Smooth muscle cell (in vitro differentiated cells): ENCODE measurements at regions not wholly inside any gene's neighbourhood (a gene's known extent, or its start where the extent isn't known, plus 50 kb on each side); places are given as distances from the start of the nearest gene placed in this dataset.
"Not testable (repeated sequence)": the region's sequence is repeated elsewhere in the genome, so short reads cannot be mapped to it uniquely, and the experiment has no call there.

ENCODE experiments used
- DNase-seq: peaks from one replicate; lab custom pipeline; 2025; ENCODE audit not compliant: unreplicated experiment; lab: John Stamatoyannopoulos, UW
- H2AFZ ChIP-seq: fragments of 200-600 bp; sonication (generic); 2 replicates; pipeline ENCODE4 v1.6.0; 2016; ENCODE audit warnings: antibody characterized with exemption, low read depth, mild to moderate bottlenecking
- H3F3A ChIP-seq: fragments of 200-600 bp; sonication (generic); 2 replicates; pipeline ENCODE4 v1.6.0; 2017; ENCODE audit warnings: antibody characterized with exemption, low read depth
- H3K27ac ChIP-seq: fragments of 200-600 bp; sonication (generic); 2 replicates; pipeline ENCODE4 v1.5.1; 2016; ENCODE audit warnings: low read depth, mild to moderate bottlenecking
- H3K27me3 ChIP-seq: fragments of 200-600 bp; sonication (generic); 2 replicates; pipeline ENCODE4 v1.6.1; 2016; ENCODE audit warnings: low read depth, mild to moderate bottlenecking
- H3K36me3 ChIP-seq: fragments of 200-600 bp; sonication (generic); 2 replicates; pipeline ENCODE4 v1.5.1; 2016; ENCODE audit warnings: low read depth
- H3K4me1 ChIP-seq: fragments of 200-600 bp; sonication (generic); 2 replicates; pipeline ENCODE4 v1.5.1; 2016; ENCODE audit warnings: low read depth
- H3K4me2 ChIP-seq: fragments of 200-600 bp; sonication (generic); 2 replicates; pipeline ENCODE4 v1.6.0; 2016; ENCODE audit warnings: mild to moderate bottlenecking
- H3K4me3 ChIP-seq: fragments of 200-600 bp; sonication (generic); 2 replicates; pipeline ENCODE4 v1.5.1; 2016; ENCODE audit warnings: mild to moderate bottlenecking
- H3K79me2 ChIP-seq: fragments of 200-600 bp; sonication (generic); 2 replicates; pipeline ENCODE4 v1.6.0; 2016; ENCODE audit warnings: low read depth, mild to moderate bottlenecking
- H3K9ac ChIP-seq: fragments of 200-600 bp; sonication (generic); 2 replicates; pipeline ENCODE4 v1.6.0; 2016; ENCODE audit warnings: low read depth
- H3K9me3 ChIP-seq: fragments of 200-600 bp; sonication (generic); replicated peaks from 2 replicates; pipeline ENCODE4 v1.5.1; 2016; ENCODE audit warnings: low read depth
- H4K20me1 ChIP-seq: fragments of 200-600 bp; sonication (generic); 2 replicates; pipeline ENCODE4 v1.6.0; 2016; ENCODE audit warnings: low read depth
- WGBS: methylation state at CpG from one replicate; pipeline ENCODE4 v1.1.7; 2016; ENCODE audit warnings: low lambda C conversion rate; 5-methylcytosine and 5-hydroxymethylcytosine counted together
- TF ChIP-seq, protein P1 (sequence below): fragments of 200-600 bp; sonication (generic); IDR thresholded peaks from 2 replicates; pipeline ENCODE4 v1.5.1; 2017; ENCODE audit warnings: borderline replicate concordance, mild to moderate bottlenecking, antibody characterized with exemption; ENCODE audit not compliant: insufficient read depth, poor library complexity, severe bottlenecking

DNA sequence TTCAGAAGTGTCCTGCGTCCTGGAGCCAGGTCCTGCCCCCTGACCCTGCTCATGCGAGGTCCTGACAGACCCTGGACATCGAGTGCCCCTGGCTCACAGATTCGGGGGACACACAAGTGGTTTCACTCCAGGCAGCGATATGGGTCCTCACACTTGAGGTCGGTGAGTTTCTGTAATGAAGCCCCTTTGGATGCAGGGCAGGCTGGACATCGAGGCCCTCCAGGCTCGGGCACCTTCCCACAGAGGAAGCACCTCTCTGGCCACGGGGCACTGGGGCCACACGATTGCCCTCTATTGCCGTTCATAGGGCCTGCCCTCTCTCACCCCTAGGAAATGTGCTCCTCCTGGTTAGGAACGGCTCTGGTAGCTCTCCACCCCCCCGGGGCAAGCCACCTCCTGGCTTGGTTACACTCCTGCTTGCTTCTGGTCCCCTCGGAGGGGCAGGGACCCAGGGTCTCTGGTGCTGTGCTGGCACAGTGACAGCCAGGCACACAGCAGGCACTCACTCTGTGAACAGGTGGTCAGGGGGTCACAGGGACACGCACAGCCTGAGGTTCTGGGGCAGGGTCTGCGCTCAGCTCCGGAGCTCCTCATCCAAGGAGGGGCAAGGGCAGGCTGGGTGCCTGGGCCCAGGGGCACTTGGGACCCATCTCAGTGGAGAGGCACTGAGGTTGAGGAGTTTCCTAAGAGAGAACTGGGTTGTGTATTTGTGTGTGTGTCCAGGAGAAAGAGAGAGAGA is 907.7 kb downstream of the BRD1 start:
- Histone ChIP-seq H3K36me3 (no peaks in the 10 kb centered on the region), H3K9me3 (no peaks in the 10 kb centered on the region), H3K27me3 (no peaks in the 10 kb centered on the region), H3K4me2 (no peak overlapping the region), H3F3A (no peaks in the 10 kb centered on the region), H3K4me1 (no peaks in the 10 kb centered on the region), H3K9ac (no peak overlapping the region), H3K4me3 (no peak overlapping the region), H2AFZ (no peak overlapping the region), H3K79me2 (no peaks in the 10 kb centered on the region), H3K27ac (no peak overlapping the region), H4K20me1 (no peaks in the 10 kb centered on the region)
- DNase-seq = no peak
- TF ChIP-seq, protein P1, sequence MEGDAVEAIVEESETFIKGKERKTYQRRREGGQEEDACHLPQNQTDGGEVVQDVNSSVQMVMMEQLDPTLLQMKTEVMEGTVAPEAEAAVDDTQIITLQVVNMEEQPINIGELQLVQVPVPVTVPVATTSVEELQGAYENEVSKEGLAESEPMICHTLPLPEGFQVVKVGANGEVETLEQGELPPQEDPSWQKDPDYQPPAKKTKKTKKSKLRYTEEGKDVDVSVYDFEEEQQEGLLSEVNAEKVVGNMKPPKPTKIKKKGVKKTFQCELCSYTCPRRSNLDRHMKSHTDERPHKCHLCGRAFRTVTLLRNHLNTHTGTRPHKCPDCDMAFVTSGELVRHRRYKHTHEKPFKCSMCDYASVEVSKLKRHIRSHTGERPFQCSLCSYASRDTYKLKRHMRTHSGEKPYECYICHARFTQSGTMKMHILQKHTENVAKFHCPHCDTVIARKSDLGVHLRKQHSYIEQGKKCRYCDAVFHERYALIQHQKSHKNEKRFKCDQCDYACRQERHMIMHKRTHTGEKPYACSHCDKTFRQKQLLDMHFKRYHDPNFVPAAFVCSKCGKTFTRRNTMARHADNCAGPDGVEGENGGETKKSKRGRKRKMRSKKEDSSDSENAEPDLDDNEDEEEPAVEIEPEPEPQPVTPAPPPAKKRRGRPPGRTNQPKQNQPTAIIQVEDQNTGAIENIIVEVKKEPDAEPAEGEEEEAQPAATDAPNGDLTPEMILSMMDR = no peak
- 87% methylated on average over 17 of the region's 17 CpGs for WGBS

DNA sequence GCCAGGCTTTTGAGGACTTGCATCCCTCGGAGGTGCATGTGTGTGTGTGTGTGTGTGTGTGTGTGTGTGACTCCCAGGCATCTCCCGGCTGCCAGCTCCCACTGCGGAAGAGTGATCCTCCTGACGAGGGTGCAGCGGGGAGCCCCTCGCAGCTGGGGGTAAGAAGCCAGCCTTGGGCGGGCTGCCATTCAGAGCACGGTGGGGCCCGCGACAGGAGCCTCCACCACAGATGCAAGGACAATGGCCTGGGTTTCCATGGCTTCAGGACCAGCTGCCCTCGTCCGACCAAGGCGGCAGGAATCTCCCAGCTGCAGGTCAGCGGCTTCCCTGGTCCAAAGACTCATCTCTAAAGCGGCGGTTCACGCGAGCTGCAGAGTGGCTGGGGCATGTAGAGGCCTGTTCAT is 908.5 kb downstream of the BRD1 start:
- Histone ChIP-seq H3K4me1 (no peaks in the 10 kb centered on the region), H3K36me3 (no peaks in the 10 kb centered on the region), H3K4me2 (no peak overlapping the region), H3K9ac (no peak overlapping the region), H3K9me3 (no peaks in the 10 kb centered on the region), H2AFZ (no peak overlapping the region), H3K27ac (no peak overlapping the region), H3K4me3 (no peak overlapping the region), H3K27me3 (no peaks in the 10 kb centered on the region), H3K79me2 (no peaks in the 10 kb centered on the region), H4K20me1 (no peaks in the 10 kb centered on the region), H3F3A (no peaks in the 10 kb centered on the region)
- TF ChIP-seq, protein P1 = no peak
- DNase-seq = no peak
- WGBS = 87% methylated on average over 18 of the region's 18 CpGs

DNA sequence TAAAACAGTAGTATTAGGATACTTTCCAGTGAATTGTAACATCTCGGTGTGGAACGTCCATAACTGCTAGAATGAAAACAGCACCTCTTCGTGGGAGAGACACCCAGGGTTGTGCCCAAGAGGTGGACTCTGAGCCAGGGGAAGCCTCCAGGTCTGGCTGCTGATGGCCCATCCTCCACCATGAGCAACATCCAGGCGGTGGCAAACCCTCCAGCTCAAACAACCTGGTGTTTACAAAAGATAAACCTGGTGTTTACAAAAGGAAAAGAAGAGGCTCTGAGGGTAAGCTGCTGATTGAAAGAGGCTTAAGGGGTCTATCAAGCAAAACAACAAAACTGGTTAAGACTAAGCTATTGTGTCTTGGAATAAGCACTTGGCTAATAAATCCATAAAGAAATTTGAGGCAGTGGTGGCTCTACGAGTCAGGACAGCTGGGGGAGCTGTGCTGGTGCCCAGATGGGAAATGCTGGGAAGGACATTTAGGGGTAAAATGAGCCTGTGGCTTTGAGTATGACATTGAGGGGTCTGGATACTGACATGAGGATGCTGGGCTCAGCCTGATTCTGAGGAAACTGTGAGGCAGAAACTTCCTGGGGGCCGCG is 909.0 kb downstream of the BRD1 start:
- Histone ChIP-seq H2AFZ (no peak overlapping the region), H3K36me3 (no peaks in the 10 kb centered on the region), H3K4me3 (no peak overlapping the region), H3K4me2 (no peak overlapping the region), H3F3A (no peaks in the 10 kb centered on the region), H3K27ac (no peak overlapping the region), H3K27me3 (no peaks in the 10 kb centered on the region), H3K4me1 (no peaks in the 10 kb centered on the region), H3K79me2 (no peaks in the 10 kb centered on the region), H4K20me1 (no peaks in the 10 kb centered on the region), H3K9ac (no peak overlapping the region), H3K9me3 (no peaks in the 10 kb centered on the region)
- 86% methylated on average over 7 of the region's 7 CpGs for WGBS
- TF ChIP-seq, protein P1 = no peak
- no peak for DNase-seq

DNA sequence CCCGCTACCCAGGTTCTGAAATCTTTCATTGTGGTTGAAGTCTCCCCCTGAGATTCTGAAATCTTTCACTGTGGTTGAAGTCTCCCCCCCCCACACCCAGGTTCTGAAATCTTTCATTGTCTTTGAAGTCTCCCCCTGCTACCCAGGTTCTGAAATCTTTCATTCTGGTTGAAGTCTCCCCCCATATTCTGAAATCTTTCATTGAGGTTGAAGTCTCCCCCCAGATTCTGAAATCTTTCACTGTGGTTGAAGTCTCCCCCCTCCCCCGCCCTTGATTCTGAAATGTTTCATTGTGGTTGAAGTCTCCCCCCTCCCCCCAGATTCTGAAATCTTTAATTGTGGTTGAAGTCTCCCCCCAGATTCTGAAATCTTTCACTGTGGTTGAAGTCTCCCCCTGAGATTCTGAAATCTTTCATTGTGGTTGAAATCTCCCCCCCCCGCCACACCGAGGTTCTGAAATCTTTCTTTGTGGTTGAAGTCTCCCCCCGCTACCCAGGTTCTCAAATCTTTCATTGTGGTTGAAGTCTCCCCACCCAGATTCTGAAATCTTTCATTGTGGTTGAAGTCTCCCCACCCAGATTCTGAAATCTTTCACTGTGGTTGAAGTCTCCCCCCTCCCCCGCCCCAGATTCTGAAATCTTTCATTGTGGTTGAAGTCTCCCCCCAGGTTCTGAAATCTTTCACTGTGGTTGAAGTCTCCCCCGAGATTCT is 915.2 kb downstream of the BRD1 start:
- not testable (repeated sequence) for H3K4me1 ChIP-seq, H4K20me1 ChIP-seq, H3K36me3 ChIP-seq, H3K9ac ChIP-seq, DNase-seq, H3K79me2 ChIP-seq, H3K27me3 ChIP-seq, H3K4me3 ChIP-seq, H2AFZ ChIP-seq, H3K9me3 ChIP-seq, H3K4me2 ChIP-seq, H3F3A ChIP-seq, H3K27ac ChIP-seq
- 74% methylated on average over 7 of the region's 7 CpGs for WGBS

DNA sequence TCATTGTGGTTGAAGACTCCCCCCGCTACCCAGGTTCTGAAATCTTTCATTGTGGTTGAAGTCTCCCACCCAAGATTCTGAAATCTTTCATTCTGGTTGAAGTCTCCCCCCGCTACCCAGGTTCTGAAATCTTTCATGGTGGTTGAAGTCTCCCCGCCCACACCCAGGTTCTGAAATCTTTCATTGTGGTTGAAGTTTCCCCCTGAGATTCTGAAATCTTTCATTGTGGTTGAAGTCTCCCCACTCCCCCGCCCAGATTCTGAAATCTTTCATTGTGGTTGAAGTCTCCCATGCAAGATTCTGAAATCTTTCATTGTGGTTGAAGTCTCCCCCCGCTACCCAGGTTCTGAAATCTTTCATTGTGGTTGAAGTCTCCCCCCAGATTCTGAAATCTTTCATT is 916.0 kb downstream of the BRD1 start:
- H3K27ac ChIP-seq, H3K9me3 ChIP-seq, H3K4me1 ChIP-seq, H3K27me3 ChIP-seq, H3F3A ChIP-seq, H3K79me2 ChIP-seq, DNase-seq, H2AFZ ChIP-seq, H3K9ac ChIP-seq, H3K4me3 ChIP-seq, H3K36me3 ChIP-seq, H4K20me1 ChIP-seq, H3K4me2 ChIP-seq: not testable (repeated sequence)
- 93% methylated on average over 5 of the region's 5 CpGs for WGBS

DNA sequence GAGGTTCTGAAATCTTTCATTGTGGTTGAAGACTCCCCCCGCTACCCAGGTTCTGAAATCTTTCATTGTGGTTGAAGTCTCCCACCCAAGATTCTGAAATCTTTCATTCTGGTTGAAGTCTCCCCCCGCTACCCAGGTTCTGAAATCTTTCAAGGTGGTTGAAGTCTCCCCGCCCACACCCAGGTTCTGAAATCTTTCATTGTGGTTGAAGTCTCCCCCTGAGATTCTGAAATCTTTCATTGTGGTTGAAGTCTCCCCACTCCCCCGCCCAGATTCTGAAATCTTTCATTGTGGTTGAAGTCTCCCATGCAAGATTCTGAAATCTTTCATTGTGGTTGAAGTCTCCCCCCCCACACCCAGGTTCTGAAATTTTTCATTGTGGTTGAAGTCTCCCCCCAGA is 916.6 kb downstream of the BRD1 start:
- H3K36me3 ChIP-seq, DNase-seq, H3K4me1 ChIP-seq, H3K27me3 ChIP-seq, H3K9ac ChIP-seq, H3K79me2 ChIP-seq, H3K4me2 ChIP-seq, H4K20me1 ChIP-seq, H3F3A ChIP-seq, H2AFZ ChIP-seq, H3K27ac ChIP-seq, H3K4me3 ChIP-seq, H3K9me3 ChIP-seq: not testable (repeated sequence)
- 90% methylated on average over 1 of the region's 4 CpGs for WGBS
